Natural killer cell treated with Interleukin-12 subunit alpha and Interleukin-12 subunit beta and Interleukin-15 and Interleukin-18, amount 100 ng/mL, for 72 hours (primary cell): ENCODE measurements at regions not wholly inside any gene's neighbourhood (a gene's known extent, or its start where the extent isn't known, plus 50 kb on each side); places are given as distances from the start of the nearest gene placed in this dataset.
"Not testable (repeated sequence)": the region's sequence is repeated elsewhere in the genome, so short reads cannot be mapped to it uniquely, and the experiment has no call there.

Experiments used
- ATAC-seq, 2 donors: fragments of 150-1000 bp; cut with Tn5 transposase in 1 of 2; sonication (Bioruptor Pico), chemical (Tn5 transposase) in 1 of 2; 2 replicates each; pipeline ENCODE4 v1.10.0; 2021
- DNase-seq: peaks from one replicate; pipeline ENCODE4 v3.0.0; 2022; ENCODE audit warnings: low spot score
- H3K27ac Mint-ChIP-seq, 2 donors: 1 replicate in 1 of 2; 2 replicates in 1 of 2; pipeline ENCODE4 v1.8.0; 2022; ENCODE audit warnings: mixed read lengths in 2 of 2, mild to moderate bottlenecking in 1 of 2, moderate library complexity in 1 of 2
- H3K27me3 Mint-ChIP-seq, 2 donors: 1 replicate in 1 of 2; 2 replicates in 1 of 2; pipeline ENCODE4 v1.8.0; 2022; ENCODE audit warnings: mixed read lengths in 2 of 2
- H3K36me3 Mint-ChIP-seq: one replicate; pipeline ENCODE4 v1.8.0; 2022; ENCODE audit warnings: mixed read lengths
- H3K4me1 Mint-ChIP-seq, 2 donors: 1 replicate in 1 of 2; 2 replicates in 1 of 2; pipeline ENCODE4 v1.8.0; 2022; ENCODE audit warnings: low read depth in 2 of 2, mixed read lengths in 2 of 2, mild to moderate bottlenecking in 1 of 2
- H3K4me3 Mint-ChIP-seq: one replicate; pipeline ENCODE4 v1.8.0; 2022; ENCODE audit warnings: mixed read lengths
- H3K9me3 Mint-ChIP-seq: 2 replicates; pipeline ENCODE4 v1.8.0; 2022; ENCODE audit warnings: mixed read lengths

DNA sequence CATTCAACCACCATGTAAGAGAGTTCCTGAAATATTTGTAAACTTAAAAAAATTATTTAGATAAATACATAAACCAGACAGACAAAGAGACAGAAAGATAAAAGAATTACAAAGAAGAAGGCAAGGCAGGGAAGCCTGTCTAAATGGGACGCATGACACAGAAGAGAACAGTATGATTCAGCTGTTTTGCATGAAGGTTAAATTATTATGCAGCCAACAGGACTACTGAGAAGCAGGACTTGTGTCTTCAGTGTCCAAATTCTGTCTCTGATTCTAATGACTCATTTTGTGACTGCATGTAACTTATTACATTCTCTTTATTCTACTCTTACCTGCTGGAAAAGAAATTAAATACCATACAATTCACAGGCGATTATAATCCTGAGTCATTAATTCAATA is 340.4 kb upstream of the KCNMB2 start:
- Mint-ChIP-seq H3K4me1 (no peaks in the 10 kb centered on the region), H3K36me3 (no peaks in the 10 kb centered on the region), H3K27me3 (peaks cover 0 to 34% of the 10 kb centered on the region in 2 donors), H3K9me3 (no peaks in the 10 kb centered on the region), H3K4me3 (no peak overlapping the region), H3K27ac (no peak overlapping the region)
- ATAC-seq = no peak
- DNase-seq = no peak

DNA sequence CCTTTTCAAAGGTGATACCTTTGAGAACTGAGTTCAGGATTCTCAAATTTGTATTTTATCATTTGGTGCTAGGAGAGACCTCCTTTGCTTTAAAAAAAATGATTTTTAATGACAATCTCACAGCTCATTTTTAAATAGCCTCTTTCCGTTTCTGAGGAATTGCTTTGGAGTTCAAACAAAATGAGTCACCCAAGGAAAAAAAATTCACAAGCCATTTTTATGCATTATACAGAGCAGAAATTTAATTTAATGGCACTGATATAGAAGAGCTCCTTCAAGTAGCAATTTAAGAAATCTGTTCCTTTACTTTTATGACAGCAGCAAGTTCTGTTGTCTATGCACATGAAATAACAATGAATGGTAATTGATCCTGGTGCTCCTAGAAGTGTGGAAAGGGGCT is 337.9 kb upstream of the KCNMB2 start:
- Mint-ChIP-seq H3K27me3 (peaks cover 0 to 21% of the 10 kb centered on the region in 2 donors), H3K4me3 (no peak overlapping the region), H3K27ac (no peak overlapping the region), H3K9me3 (no peaks in the 10 kb centered on the region), H3K4me1 (no peaks in the 10 kb centered on the region), H3K36me3 (no peaks in the 10 kb centered on the region)
- DNase-seq = no peak
- no peak for ATAC-seq

DNA sequence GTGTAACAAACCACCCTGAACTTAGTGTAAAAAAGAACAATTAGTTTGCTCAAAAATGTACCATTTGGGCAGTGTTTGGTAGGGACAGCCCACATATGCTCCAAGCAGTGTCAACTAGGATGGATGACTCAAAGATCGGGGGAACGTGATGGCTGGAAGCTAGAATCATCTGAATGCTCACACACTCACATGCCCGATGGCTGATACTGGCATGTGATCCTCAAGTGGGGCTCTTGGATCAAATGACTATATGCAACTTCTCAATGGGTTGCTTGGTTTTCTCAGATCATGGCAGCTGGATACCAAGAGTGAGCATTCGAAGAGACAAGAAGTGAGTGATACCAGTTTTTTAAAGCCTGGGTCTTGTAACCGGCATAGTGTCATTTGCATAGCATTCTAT is 335.9 kb upstream of the KCNMB2 start:
- no peak overlapping the region for H3K4me3 Mint-ChIP-seq
- H3K27me3 Mint-ChIP-seq = peaks cover 0 to 16% of the 10 kb centered on the region in 2 donors
- H3K36me3 Mint-ChIP-seq = no peaks in the 10 kb centered on the region
- H3K27ac Mint-ChIP-seq = no peak overlapping the region
- H3K9me3 Mint-ChIP-seq = no peaks in the 10 kb centered on the region
- ATAC-seq = no peak
- no peaks in the 10 kb centered on the region for H3K4me1 Mint-ChIP-seq
- no peak for DNase-seq

DNA sequence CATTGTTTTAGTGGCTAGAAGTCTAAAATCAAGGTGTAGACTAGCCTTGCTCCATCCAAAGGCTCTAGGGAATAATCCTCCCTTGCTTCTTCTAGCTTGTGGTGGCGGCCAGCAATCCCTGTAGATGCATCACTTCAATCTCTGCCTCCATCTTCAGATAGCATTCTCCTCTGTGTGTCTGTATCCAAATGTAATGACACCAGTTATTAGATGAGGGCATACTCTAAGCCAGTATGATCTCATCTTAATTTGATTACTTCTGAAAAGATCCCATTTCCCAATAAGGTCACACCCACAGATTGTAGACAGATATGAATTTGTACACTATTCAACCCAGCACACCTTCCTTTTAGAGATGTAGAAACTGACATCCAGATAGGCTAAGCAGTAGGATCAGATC is 334.5 kb upstream of the KCNMB2 start:
- DNase-seq (no peak), ATAC-seq (no peak)
- H3K4me1 Mint-ChIP-seq = no peaks in the 10 kb centered on the region
- H3K27me3 Mint-ChIP-seq = peaks cover 0 to 8% of the 10 kb centered on the region in 2 donors
- no peaks in the 10 kb centered on the region for H3K36me3 Mint-ChIP-seq
- H3K27ac Mint-ChIP-seq = no peak overlapping the region
- no peaks in the 10 kb centered on the region for H3K9me3 Mint-ChIP-seq
- no peak overlapping the region for H3K4me3 Mint-ChIP-seq

DNA sequence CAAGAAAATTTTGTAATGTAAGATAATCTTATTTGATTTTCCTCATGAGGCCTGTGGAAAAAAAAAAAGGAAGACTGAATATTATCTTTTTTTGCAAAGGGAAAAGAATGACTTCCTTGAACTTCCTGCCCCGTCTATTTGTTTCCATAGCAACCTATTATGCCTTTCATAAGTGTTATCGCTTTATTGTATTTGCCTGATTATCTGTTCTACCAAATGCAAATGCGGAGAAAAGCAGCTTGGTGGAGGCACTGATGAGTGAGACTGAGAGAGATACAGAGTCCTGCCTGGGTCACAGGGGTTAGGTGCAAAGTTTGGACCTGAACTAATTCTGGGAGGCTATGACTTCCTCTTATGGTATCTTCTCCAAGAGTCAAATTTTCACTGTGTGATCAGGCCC is 334.0 kb upstream of the KCNMB2 start:
- Mint-ChIP-seq H3K4me1 (no peaks in the 10 kb centered on the region), H3K4me3 (no peak overlapping the region), H3K27ac (no peak overlapping the region), H3K9me3 (no peaks in the 10 kb centered on the region), H3K27me3 (peaks cover 0 to 3% of the 10 kb centered on the region in 2 donors), H3K36me3 (no peaks in the 10 kb centered on the region)
- DNase-seq = no peak
- ATAC-seq = no peak

DNA sequence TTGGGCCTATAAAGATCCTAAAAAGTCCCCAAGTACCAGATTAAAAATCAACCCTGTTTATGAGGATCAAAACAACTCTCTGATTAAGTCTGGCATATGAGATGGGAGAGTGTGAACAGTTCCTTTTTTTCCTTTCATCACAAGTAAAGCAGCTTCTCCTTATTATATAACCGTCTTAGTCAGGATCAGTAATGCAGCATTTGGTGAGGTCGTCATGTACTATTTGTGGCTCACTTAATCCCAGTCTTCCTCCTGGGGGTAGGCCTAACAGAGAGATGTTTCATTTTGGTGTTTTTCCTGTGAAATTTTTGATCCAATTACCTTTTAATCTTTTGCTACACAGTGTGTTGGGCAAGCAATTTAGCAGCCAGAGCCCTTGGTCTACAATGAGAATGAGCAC is 333.1 kb upstream of the KCNMB2 start:
- Mint-ChIP-seq H3K4me3 (no peak overlapping the region), H3K27ac (no peak overlapping the region), H3K27me3 (no peaks in the 10 kb centered on the region), H3K9me3 (no peaks in the 10 kb centered on the region), H3K36me3 (no peaks in the 10 kb centered on the region), H3K4me1 (no peaks in the 10 kb centered on the region)
- no peak for ATAC-seq
- no peak for DNase-seq

DNA sequence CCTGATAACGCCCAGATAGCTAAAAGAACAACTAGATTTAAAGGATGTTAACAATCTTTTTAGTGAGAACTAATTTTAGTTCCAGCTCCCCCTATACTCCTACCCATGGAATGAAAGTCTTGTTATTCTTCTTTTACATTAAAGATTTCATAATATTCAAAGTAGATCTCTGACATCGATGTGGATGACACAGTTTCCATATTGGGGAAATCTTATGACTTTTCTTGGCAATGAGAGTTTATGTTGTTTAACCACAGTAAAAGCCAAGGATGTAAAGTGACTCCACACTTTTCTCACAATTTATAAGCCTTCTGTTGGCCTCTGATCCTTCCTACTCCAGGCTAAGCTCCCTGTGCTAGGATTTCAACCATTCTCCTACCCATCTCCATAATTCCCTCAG is 332.6 kb upstream of the KCNMB2 start:
- Mint-ChIP-seq H3K27me3 (peaks cover 2 to 3% of the 10 kb centered on the region in 2 donors), H3K4me1 (no peaks in the 10 kb centered on the region), H3K27ac (no peak overlapping the region), H3K4me3 (no peak overlapping the region), H3K9me3 (no peaks in the 10 kb centered on the region), H3K36me3 (no peaks in the 10 kb centered on the region)
- ATAC-seq (no peak), DNase-seq (no peak)

DNA sequence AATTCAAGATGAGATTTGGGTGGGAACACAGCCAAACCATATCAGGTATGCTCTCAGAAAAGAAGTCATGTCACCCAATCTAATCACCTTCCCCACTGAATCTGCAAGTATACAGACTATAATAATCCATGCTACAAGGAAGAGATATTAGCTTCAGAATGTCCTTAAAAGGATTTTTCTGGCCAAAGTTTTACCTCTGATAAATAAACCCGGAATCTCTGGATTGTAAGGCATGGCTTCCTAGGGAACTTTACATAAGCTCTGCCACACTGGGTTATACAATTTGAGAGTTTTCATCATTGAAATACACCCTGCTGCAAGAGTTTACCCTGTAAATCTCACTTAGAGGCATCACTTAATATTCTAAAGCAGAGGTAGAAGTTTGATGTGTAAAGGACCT is 330.5 kb upstream of the KCNMB2 start:
- H3K36me3 Mint-ChIP-seq = no peaks in the 10 kb centered on the region
- H3K27ac Mint-ChIP-seq = no peak overlapping the region
- H3K4me1 Mint-ChIP-seq = no peaks in the 10 kb centered on the region
- ATAC-seq = no peak
- H3K9me3 Mint-ChIP-seq = no peaks in the 10 kb centered on the region
- no peak for DNase-seq
- peaks cover 4 to 11% of the 10 kb centered on the region in 2 donors for H3K27me3 Mint-ChIP-seq
- no peak overlapping the region for H3K4me3 Mint-ChIP-seq

DNA sequence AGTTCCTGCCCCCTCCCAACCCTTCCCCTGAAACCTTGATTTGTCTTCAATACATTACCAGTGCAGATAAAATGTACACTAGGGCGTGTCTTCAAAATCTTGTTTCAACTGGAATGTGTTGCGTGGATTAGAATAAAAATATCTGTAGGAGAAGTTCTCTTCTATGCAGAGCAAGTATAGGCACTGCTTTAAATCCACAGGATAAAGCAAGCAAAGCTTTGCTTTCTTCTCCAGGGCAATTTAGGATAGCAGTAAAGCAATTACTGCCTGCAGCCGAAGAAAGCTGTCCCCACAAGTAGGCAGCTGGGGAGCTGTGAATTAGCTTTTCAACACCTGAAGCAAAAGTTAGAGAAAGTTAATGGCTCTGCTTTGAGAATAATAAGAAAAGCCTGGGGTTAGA is 329.7 kb upstream of the KCNMB2 start:
- Mint-ChIP-seq H3K9me3 (no peaks in the 10 kb centered on the region), H3K27ac (no peak overlapping the region), H3K36me3 (no peaks in the 10 kb centered on the region), H3K4me1 (no peaks in the 10 kb centered on the region), H3K27me3 (peaks cover 4 to 11% of the 10 kb centered on the region in 2 donors), H3K4me3 (no peak overlapping the region)
- DNase-seq (no peak), ATAC-seq (no peak)

DNA sequence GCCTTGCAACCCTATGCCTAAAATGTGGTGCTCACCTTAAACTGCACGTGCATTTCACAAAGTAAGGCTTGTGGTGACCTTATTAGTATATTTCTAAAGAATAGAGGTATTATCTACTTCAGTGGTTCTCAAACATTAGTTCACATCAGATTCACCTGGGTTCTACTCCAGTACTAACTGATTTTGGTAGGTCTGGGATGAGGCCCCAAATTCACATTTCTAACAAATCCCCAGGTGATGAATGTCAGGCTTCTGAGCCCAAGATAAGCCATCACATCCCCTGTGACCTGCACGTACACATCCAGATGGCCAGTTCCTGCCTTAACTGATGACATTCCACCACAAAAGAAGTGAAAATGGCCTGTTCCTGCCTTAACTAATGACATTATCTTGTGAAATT is 329.1 kb upstream of the KCNMB2 start:
- H3K9me3 Mint-ChIP-seq, DNase-seq, H3K27ac Mint-ChIP-seq, H3K4me1 Mint-ChIP-seq, H3K4me3 Mint-ChIP-seq, H3K36me3 Mint-ChIP-seq, ATAC-seq: not testable (repeated sequence)
- H3K27me3 Mint-ChIP-seq = peaks cover 4 to 11% of the 10 kb centered on the region in 2 donors

DNA sequence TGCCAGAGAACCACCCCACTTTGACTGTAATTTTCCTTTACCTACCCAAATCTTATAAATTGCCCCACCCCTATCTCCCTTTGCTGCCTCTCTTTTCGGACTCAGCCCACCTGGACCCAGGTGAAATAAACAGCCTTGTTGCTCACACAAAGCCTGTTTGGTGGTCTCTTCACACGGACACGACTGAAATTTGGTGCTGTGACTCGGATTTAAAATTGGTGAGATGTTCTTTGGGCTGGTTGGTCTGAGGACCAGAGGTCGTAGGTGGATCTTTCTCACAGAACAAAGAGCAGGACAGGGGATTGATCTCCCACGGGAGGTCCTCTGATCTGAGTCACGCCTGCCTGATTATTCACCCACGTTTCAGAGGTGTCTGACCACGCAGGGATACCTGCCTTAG is 328.6 kb upstream of the KCNMB2 start:
- not testable (repeated sequence) for H3K9me3 Mint-ChIP-seq, H3K4me1 Mint-ChIP-seq, ATAC-seq, DNase-seq, H3K36me3 Mint-ChIP-seq, H3K4me3 Mint-ChIP-seq, H3K27ac Mint-ChIP-seq
- peaks cover 4 to 11% of the 10 kb centered on the region in 2 donors for H3K27me3 Mint-ChIP-seq

DNA sequence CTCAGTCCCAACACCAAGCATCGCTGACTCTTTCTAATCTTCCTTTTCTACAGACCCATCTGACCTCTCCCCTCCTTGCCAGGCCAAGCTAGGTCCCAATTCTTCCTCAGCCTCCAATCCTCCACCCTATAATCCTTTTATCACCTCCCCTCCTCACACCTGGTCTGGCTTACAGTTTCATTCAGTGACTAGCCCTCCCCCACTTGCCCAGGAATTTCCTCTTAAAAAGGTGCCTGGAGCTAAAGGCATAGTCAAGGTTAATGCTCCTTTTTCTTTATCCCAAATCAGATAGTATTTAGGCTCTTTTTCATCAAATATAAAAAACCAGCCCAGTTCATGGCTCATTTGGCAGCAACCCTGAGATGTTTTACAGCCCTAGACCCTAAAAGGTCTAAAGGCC is 327.1 kb upstream of the KCNMB2 start:
- not testable (repeated sequence) for H3K4me1 Mint-ChIP-seq, ATAC-seq, H3K27ac Mint-ChIP-seq, H3K9me3 Mint-ChIP-seq, DNase-seq, H3K36me3 Mint-ChIP-seq, H3K4me3 Mint-ChIP-seq
- peaks cover 4 to 11% of the 10 kb centered on the region in 2 donors for H3K27me3 Mint-ChIP-seq

DNA sequence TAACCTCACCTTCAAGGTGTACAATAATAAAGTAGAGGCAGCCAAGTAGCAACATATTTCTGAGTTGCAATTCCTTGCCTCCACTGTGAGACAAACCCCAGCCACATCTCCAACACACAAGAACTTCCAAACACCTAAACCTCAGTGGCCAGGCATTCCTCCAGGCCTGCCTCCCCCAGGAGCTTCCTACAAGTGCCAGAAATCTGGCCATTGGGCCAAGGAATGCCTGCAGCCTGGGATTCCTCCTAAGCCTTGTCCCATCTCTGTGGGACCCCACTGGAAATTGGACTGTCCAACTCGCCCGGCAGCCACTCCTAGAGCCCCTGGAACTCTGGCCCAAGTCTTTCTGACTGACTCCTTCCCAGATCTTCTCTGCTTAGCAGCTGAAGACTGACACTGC is 326.6 kb upstream of the KCNMB2 start:
- H3K9me3 Mint-ChIP-seq, H3K4me3 Mint-ChIP-seq, H3K36me3 Mint-ChIP-seq, ATAC-seq, H3K4me1 Mint-ChIP-seq, H3K27ac Mint-ChIP-seq, DNase-seq: not testable (repeated sequence)
- peaks cover 6 to 11% of the 10 kb centered on the region in 2 donors for H3K27me3 Mint-ChIP-seq

DNA sequence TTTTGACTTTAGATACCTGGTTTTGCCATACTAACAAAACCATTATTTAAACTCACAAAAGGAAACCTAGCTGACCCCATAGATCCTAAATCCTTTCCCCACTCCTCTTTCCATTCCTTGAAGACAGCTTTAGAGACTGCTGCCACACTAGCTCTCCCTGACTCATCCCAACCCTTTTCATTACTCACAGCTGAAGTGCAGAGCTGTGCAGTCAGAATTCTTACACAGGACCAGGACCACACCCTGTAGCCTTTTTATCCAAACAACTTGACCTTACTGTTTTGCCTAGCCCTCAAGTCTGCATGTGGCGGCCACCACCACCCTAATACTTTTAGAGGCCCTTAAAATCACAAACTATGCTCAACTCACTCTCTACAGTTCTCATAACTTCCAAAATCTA is 325.1 kb upstream of the KCNMB2 start:
- not testable (repeated sequence) for DNase-seq, ATAC-seq, H3K9me3 Mint-ChIP-seq, H3K4me3 Mint-ChIP-seq, H3K36me3 Mint-ChIP-seq, H3K27ac Mint-ChIP-seq, H3K4me1 Mint-ChIP-seq
- H3K27me3 Mint-ChIP-seq = peaks cover 6 to 11% of the 10 kb centered on the region in 2 donors

DNA sequence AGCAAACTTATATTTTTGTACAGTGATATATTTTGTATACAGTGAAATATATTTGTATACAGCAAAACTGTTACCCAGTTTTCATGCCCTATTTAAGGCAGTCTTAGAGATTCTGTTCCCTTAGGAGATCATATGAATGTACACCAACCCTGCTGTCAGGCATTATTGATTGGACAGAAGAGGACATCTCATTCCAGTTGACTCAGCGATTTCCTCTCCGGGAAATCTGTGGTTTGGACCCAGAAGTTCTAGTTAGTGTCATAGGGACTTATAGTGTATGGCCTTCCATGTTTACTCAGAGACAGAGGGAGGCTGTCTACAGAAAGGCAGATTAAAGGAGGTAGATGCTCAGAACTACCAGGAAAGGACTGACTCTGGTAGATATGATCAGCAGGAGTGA is 318.8 kb upstream of the KCNMB2 start:
- no peaks in the 10 kb centered on the region for H3K4me1 Mint-ChIP-seq
- H3K27ac Mint-ChIP-seq = no peak overlapping the region
- DNase-seq (no peak), ATAC-seq (no peak)
- no peaks in the 10 kb centered on the region for H3K9me3 Mint-ChIP-seq
- peaks cover 8% of the 10 kb centered on the region for H3K36me3 Mint-ChIP-seq
- no peak overlapping the region for H3K4me3 Mint-ChIP-seq
- H3K27me3 Mint-ChIP-seq = peaks cover 10 to 19% of the 10 kb centered on the region in 2 donors
